Activated B cell treated with CpG ODN at 0.5 μM for 24 hours (primary cell): ENCODE measurements at regions not wholly inside any gene's neighbourhood (a gene's known extent, or its start where the extent isn't known, plus 50 kb on each side); places are given as distances from the start of the nearest gene placed in this dataset.

Experiments
- ATAC-seq: fragments of 200-7000 bp; cut with Tn5 transposase; one replicate; pipeline ENCODE4 v1.10.0; 2021; ENCODE audit warnings: low read depth, mild to moderate bottlenecking, moderate library complexity
- CTCF ChIA-PET: fragments of 350-600 bp; sonication (Branson Sonifier 250); formaldehyde crosslinking; loops from one replicate; lab custom pipeline; 2021; ENCODE audit warnings: antibody characterized with exemption; lab: Charles Lee
- POLR2A ChIA-PET: fragments of 350-600 bp; sonication (Branson Sonifier 250); formaldehyde crosslinking; loops from one replicate; lab custom pipeline; 2021; ENCODE audit warnings: antibody characterized with exemption; lab: Charles Lee
- DNase-seq: peaks from one replicate; pipeline ENCODE4 v3.0.0; 2022
- H3K27ac Mint-ChIP-seq: one replicate; pipeline ENCODE4 v1.8.0; 2020; ENCODE audit warnings: mixed read lengths
- H3K27me3 Mint-ChIP-seq: one replicate; pipeline ENCODE4 v1.8.0; 2021; ENCODE audit warnings: mixed read lengths
- H3K36me3 Mint-ChIP-seq: one replicate; pipeline ENCODE4 v1.8.0; 2021; ENCODE audit warnings: low read depth, mixed read lengths
- H3K4me1 Mint-ChIP-seq: one replicate; pipeline ENCODE4 v1.8.0; 2021; ENCODE audit warnings: mixed read lengths
- H3K4me3 Mint-ChIP-seq: one replicate; pipeline ENCODE4 v1.8.0; 2020; ENCODE audit warnings: mild to moderate bottlenecking, mixed read lengths
- H3K9me3 Mint-ChIP-seq: one replicate; pipeline ENCODE4 v1.8.0; 2020; ENCODE audit warnings: mixed read lengths
- intact Hi-C: fragments of 100-400 bp; cut with micrococcal nuclease; formaldehyde crosslinking; loops from one replicate; pipeline ENCODE4 v1.15.1; 2024
- TF ChIP-seq, protein P1 (sequence below): fragments of 200-600 bp; IDR thresholded peaks from one replicate; pipeline ENCODE4 v1.8.0; 2022; ENCODE audit warnings: antibody characterized with exemption, mild to moderate bottlenecking

DNA sequence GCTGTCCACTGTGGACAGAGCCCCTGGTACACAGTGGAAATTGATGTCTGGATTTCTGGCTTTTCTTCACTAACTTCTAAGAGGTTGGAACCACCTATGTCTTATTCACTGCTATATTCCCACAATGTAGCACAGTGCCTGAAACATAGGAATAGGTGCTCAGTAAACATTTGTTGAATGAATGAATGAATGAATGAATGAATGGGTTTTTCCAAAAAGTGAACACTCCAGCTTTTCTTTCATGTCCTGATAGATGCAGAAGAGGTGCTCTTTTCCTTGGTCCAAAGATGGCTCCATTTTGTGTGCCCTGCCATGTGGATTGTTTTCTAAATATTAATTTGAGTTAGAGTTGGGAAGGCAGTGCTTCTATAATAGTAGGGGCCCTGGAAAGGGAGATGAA lies 124.1 kb downstream of the SP3 start:
- intact Hi-C loops, result no loop called here
- no peaks in the 10 kb centered on the region for H3K4me1 Mint-ChIP-seq
- no peak for ATAC-seq
- H3K27ac Mint-ChIP-seq, result no peak overlapping the region
- no peaks in the 10 kb centered on the region for H3K9me3 Mint-ChIP-seq
- CTCF ChIA-PET, result no interaction called here
- no peaks in the 10 kb centered on the region for H3K36me3 Mint-ChIP-seq
- TF ChIP-seq, protein P1, sequence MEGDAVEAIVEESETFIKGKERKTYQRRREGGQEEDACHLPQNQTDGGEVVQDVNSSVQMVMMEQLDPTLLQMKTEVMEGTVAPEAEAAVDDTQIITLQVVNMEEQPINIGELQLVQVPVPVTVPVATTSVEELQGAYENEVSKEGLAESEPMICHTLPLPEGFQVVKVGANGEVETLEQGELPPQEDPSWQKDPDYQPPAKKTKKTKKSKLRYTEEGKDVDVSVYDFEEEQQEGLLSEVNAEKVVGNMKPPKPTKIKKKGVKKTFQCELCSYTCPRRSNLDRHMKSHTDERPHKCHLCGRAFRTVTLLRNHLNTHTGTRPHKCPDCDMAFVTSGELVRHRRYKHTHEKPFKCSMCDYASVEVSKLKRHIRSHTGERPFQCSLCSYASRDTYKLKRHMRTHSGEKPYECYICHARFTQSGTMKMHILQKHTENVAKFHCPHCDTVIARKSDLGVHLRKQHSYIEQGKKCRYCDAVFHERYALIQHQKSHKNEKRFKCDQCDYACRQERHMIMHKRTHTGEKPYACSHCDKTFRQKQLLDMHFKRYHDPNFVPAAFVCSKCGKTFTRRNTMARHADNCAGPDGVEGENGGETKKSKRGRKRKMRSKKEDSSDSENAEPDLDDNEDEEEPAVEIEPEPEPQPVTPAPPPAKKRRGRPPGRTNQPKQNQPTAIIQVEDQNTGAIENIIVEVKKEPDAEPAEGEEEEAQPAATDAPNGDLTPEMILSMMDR, result no peak
- no peak overlapping the region for H3K4me3 Mint-ChIP-seq
- DNase-seq, result no peak
- POLR2A ChIA-PET, result no interaction called here
- no peaks in the 10 kb centered on the region for H3K27me3 Mint-ChIP-seq

DNA sequence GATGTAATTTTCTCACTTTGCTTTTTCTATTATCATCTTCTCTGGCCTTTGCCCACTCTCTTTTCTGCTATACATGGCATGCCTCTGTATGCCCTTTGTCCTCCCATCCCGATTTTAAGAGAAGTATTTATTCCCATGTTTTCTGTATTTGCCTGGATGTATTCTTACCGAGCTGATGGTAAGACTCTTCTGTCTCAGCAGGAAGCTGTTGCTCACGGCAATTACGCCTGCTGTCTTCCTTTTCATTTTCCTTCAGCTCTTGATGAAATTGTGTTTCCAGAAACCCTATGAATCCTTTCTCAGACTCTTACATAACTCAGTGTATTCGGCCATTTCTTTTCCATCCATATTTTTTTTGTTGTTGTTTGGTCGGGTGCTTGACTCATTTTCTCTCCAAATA lies 121.6 kb downstream of the SP3 start:
- H3K27ac Mint-ChIP-seq, result no peak overlapping the region
- H3K9me3 Mint-ChIP-seq, result no peaks in the 10 kb centered on the region
- no peak for ATAC-seq
- H3K4me1 Mint-ChIP-seq, result no peaks in the 10 kb centered on the region
- intact Hi-C loops, result no loop called here
- ChIA-PET CTCF (no interaction called here), POLR2A (no interaction called here)
- H3K4me3 Mint-ChIP-seq, result no peak overlapping the region
- no peak for DNase-seq
- H3K27me3 Mint-ChIP-seq, result peaks cover 15% of the 10 kb centered on the region
- H3K36me3 Mint-ChIP-seq, result no peaks in the 10 kb centered on the region
- TF ChIP-seq, protein P1, result no peak

DNA sequence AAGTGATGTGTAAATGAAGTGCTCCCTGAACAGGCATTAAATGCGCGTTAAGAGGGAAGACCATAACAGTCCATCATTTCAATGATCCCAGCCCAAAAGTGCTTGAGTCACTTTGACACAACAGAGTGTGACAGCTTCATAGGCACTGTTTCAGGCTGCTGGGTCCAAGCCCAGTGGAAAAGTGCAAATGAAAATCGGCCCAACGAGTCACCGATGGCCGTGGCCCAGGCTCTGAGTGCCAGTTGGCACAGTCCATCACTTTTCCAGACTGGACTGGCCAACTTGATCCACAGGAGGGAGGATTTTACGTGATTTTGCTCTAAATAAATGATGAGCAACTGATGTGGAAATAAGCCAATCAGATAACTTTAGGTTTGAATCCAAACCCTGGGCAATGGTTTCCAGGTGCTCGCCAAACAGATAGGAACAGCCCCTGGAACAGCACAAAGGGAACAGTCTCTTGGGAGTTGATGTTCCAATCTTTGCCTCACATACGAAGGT lies 114.0 kb downstream of the SP3 start:
- TF ChIP-seq, protein P1, result no peak
- ChIA-PET CTCF (no interaction called here), POLR2A (no interaction called here)
- intact Hi-C loops, result no loop called here
- no peaks in the 10 kb centered on the region for H3K9me3 Mint-ChIP-seq
- H3K27ac Mint-ChIP-seq, result no peak overlapping the region
- H3K36me3 Mint-ChIP-seq, result no peaks in the 10 kb centered on the region
- DNase-seq (no peak), ATAC-seq (no peak)
- peaks cover 15% of the 10 kb centered on the region for H3K27me3 Mint-ChIP-seq
- no peak overlapping the region for H3K4me3 Mint-ChIP-seq
- H3K4me1 Mint-ChIP-seq, result no peaks in the 10 kb centered on the region

DNA sequence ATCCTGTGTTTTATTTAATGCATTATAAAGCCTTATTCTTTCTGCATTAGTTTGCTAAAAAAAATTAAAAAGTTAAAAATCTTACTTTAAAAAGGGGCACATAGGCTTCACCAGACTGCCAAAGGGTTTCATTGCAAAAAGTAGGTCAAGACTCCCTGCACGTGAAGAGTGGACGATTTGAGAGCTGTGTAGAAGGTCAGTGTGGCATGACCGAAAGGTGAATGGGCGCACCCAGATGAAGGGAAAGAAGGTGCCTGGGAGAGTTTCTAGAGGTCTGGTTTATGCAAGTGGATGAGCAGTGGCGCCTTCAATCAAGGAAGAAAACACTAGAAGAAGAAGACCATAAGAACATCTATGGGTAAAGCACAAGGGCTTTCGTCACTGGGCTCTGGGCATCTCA lies 111.0 kb downstream of the SP3 start:
- ATAC-seq, result no peak
- no peaks in the 10 kb centered on the region for H3K36me3 Mint-ChIP-seq
- no peaks in the 10 kb centered on the region for H3K27me3 Mint-ChIP-seq
- intact Hi-C loops, result no loop called here
- no peak for DNase-seq
- TF ChIP-seq, protein P1, result no peak
- POLR2A ChIA-PET, result no interaction called here
- H3K4me1 Mint-ChIP-seq, result peaks cover 7% of the 10 kb centered on the region
- H3K27ac Mint-ChIP-seq, result no peak overlapping the region
- H3K9me3 Mint-ChIP-seq, result no peaks in the 10 kb centered on the region
- CTCF ChIA-PET, result no interaction called here
- H3K4me3 Mint-ChIP-seq, result no peak overlapping the region

DNA sequence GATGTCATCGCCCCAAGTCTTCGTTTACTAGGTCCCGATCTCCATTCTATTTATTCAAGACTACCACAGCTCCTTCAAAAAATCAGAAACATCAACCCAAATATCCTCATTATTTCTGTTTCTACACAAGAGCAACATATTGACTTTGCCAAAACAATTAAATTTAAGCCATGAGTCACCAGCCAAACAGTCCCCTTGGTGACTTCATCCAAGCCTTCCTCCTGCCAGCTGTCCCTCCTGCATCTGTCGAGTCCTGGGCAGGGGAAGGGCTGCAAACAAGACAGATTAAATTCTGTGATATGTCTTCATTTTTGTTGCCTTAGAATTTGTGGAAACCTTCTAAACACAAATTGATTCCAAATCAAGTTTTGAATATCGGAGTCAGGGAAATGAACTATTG lies 110.3 kb downstream of the SP3 start:
- POLR2A ChIA-PET, result no interaction called here
- H3K4me3 Mint-ChIP-seq, result no peak overlapping the region
- DNase-seq (no peak), ATAC-seq (no peak)
- CTCF ChIA-PET, result no interaction called here
- H3K36me3 Mint-ChIP-seq, result no peaks in the 10 kb centered on the region
- peaks cover 7% of the 10 kb centered on the region for H3K4me1 Mint-ChIP-seq
- no peaks in the 10 kb centered on the region for H3K27me3 Mint-ChIP-seq
- no peaks in the 10 kb centered on the region for H3K9me3 Mint-ChIP-seq
- intact Hi-C loops, result no loop called here
- no peak overlapping the region for H3K27ac Mint-ChIP-seq
- TF ChIP-seq, protein P1, result no peak
